GM21529 (cell line): ENCODE measurements at regions not wholly inside any gene's neighbourhood (a gene's known extent, or its start where the extent isn't known, plus 50 kb on each side); places are given as distances from the start of the nearest gene placed in this dataset.
A peak's percentile ranks its signal among the peaks of the same experiment; 100 is the strongest.

Source experiments
- ATAC-seq: cut with Tn5 transposase; IDR thresholded peaks from one replicate; pipeline ENCODE4 v1.9.1; 2021; ENCODE audit not compliant: unreplicated experiment

DNA sequence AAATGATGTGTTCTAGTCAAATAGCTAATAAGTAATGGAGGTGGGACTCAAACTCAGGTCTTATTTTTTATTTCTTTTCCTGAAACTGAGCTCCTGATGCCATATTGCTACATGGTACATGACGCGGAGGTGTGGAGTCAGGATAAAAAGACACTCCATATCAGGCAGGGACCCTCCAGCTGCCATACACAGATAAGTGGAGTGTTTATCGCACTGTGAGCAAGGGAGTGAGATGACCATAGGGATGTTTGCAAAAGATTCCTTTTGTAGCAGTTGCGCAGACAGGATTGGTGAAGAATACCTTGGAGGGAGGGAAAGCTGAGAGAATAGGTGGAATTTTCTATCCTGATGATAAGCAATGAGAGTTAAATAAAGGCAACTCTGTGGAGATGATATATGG lies 657.2 kb downstream of the RNF144A start:
- no peak for ATAC-seq

GRCh38 chr2:7577769-7578168 lies 660.6 kb downstream of the RNF144A start:
- no peak for ATAC-seq

GRCh38 chr2:7584017-7584416 lies 666.8 kb downstream of the RNF144A start:
- no peak for ATAC-seq

- no peak for ATAC-seq
Observed at GRCh38 chr2:7586898-7587297, 669.7 kb downstream of the RNF144A start.

DNA sequence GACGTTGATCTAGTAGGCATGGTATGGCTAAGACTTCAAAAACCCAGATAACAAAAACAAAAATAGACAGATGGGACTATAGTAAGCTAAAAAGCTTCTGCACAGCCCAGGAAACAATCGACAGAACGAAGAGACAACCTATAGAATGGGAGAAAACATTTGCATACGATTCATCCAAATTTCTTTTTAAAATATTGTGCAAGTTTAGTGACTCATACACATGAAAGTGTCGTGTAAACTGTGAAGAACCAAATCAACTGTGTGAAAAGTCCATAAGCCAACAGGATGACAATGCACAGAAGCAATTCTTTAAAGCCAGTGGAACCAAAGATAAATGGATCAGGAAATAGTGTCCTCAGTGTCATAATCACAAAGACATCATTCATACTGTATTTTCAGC lies 671.1 kb downstream of the RNF144A start:
- no peak for ATAC-seq

DNA sequence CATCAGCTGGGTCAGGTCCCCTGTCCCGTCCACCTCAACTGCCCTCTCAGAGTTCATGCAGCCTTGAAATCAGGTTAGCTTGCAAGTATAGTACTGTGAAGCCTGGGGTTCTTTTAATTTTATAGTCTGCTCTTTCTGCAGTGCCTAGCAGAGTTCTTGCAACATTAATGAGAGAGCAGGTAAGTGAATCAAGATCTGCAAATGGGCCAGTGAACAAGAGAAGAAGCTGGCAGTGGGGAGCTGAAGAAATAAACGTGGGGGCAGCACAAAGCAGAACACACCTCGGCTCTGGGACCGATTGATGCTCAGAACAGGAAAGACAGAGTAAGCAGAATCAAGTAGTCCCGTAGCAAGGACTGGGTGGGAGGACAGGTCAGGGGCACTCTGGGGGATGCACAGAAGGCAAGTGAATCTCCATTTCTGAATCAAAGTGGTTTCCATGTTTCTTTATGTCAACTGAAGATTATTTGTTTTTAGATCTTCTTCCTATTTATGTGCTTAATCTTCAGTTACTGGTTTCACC lies 675.5 kb downstream of the RNF144A start:
- ATAC-seq, result no peak

GRCh38 chr2:7593360-7593759 lies 676.1 kb downstream of the RNF144A start:
- ATAC-seq, result no peak

GRCh38 chr2:7594211-7594610 lies 677.0 kb downstream of the RNF144A start:
- no peak for ATAC-seq

GRCh38 chr2:7595206-7595605 lies 678.0 kb downstream of the RNF144A start:
- no peak for ATAC-seq

- peak; percentile 61 for ATAC-seq
Observed at GRCh38 chr2:7598402-7598801, 681.2 kb downstream of the RNF144A start.

GRCh38 chr2:7599462-7600258 lies 682.4 kb downstream of the RNF144A start:
- no peak for ATAC-seq

DNA sequence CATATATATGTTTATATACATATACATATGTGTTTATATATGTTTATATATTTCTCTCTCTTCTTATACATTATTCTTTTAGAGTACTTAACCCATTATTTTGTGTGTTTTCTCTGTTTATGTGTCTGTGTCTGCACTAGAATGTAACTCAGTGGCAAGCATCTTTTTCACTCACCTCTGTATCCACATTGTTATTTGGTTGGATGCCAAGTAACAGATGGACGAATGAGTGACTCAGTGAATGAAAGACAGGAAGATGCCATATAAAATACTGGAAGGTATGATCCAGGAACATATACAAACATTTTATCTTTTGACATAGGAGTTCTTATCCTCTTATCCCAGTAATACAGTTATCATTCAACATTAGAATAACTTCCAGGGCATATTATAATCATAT lies 684.8 kb downstream of the RNF144A start:
- ATAC-seq, result no peak

- no peak for ATAC-seq
Observed at GRCh38 chr2:7604456-7604855, 687.2 kb downstream of the RNF144A start.

DNA sequence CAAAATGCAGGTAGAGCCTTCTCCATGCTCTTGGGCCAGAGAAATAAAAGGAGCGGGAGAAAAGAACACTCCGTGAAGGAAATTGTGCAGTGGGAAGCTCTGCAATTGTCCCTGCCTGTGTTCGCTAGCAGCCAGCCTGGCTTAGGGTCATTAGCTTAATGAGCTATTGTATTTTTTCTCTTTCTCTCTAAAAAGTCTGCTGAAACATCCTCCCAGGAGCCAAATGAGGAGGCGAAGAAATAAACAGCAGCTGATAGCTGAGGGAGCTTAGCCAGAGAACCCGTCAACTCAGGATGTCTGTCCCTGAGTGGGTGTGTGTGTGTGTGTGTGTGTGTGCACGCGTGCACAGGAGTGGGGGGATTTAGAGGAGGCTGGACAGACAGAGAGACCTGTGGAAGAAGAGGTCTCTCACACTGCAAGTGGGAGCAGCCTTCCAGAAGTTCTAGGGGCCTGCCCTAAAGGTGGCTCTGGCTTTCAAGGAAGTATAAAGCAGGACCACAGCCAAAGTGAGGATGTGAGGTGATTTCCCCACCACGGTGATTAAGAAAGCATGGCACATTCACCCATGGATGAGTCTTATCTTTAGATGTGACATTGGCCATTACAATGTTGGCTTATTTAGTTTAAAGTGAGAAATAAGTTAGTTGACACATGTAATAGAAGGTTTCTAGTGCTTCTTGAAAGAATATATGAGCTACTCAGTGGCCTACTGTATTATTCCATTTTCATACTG lies 690.4 kb downstream of the RNF144A start:
- ATAC-seq, result no peak

GRCh38 chr2:7609556-7609955 lies 692.3 kb downstream of the RNF144A start:
- peak; percentile 47 for ATAC-seq

- peak; percentile 41 for ATAC-seq
Observed at GRCh38 chr2:7609974-7610373, 692.8 kb downstream of the RNF144A start.

- no peak for ATAC-seq
Observed at GRCh38 chr2:7611750-7612149, 694.5 kb downstream of the RNF144A start.

- ATAC-seq, result no peak
Observed at GRCh38 chr2:7612969-7613368, 695.8 kb downstream of the RNF144A start.

DNA sequence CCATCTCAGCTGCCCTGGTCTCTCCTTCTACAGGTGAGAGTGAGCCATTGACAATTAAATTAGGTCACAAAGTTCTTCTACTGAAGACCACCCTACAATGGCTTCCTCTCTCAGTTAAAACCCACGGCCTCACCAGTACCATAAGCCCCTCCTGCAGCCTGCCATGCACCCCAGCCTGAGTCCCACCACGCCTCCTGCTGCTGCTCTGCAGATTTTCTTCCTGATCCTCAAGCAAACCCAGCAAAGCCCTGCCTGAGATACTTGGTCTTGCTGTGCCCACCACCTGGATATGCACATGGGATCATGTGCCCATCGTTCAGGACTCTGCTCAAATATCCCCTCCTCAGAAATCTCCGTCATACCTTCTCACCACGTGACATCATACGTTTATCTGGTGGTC lies 696.6 kb downstream of the RNF144A start:
- ATAC-seq, result no peak

DNA sequence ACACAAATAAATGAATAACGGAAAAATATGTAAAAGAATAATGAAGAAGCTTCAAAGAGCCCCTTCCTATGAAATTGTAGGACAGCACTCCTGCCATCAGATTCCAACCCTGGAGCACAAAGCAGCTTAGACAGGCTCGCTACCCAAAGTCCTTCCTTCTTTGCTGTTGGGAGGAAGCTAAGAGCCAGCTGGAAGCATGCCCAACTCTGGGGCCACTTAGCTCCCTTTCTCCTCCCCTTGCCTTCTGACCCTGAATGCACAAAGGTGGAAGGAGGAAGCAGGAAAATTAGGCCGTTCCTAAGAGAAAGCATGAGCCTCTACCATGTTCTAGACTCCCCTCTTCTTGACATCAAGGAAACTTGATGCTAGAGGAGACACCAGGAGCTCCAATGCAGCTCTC lies 700.8 kb downstream of the RNF144A start:
- ATAC-seq, result no peak

DNA sequence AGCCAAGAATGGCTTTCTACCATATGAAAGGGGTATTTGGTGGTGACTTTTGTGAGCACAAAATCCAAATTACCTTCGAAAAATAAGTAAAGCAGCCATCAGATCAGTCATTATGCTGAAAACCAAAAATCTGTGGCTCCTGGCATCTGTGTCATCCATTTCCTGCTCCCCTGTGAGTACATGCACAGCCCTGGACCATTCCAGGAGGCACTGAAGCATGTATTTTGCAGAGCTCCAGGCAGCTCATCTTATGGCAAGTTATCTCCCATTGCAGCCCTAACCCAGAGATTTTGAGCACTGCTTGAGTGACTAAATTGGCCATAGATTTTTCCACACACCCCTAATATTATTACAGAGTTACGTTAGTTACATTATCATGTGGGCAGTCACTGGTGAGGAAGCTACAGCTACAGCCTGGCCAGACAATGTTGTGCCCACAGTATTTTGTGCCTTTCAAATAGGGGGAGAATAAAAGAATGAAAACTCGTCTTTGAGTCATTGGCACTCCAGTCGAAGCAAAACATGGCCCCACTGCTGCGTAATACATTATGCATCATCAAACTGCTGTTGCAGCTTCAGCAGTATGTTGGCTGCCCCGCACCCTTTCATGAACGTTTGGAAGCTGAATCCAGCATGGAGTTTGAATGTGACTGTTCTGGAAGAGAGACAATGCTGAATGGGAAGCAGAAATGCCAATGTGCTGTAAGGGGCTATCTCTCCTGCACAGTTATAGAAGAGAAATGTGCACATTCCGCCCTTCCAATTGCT lies 702.2 kb downstream of the RNF144A start:
- no peak for ATAC-seq
